Esophagus squamous epithelium (tissue), 4 donors: ENCODE measurements at regions not wholly inside any gene's neighbourhood (a gene's known extent, or its start where the extent isn't known, plus 50 kb on each side); places are given as distances from the start of the nearest gene placed in this dataset.

Source experiments
- CTCF ChIP-seq, 6 experiments: fragments of 450-650 bp in 4 of 6; fragments of 200-600 bp in 2 of 6; sonication (generic) in 2 of 6; IDR thresholded peaks; one replicate each; pipeline ENCODE4 v1.5.1; 2016 to 2019; ENCODE audit warnings: antibody characterized with exemption in 6 of 6, mild to moderate bottlenecking in 4 of 6, moderate library complexity in 4 of 6
- POLR2A ChIP-seq, 4 donors: fragments of 450-650 bp; IDR thresholded peaks; one replicate each; pipeline ENCODE4 v1.6.1; 2017; ENCODE audit warnings: antibody characterized with exemption in 4 of 4, mild to moderate bottlenecking in 4 of 4, moderate library complexity in 3 of 4

GRCh38 chr1:90206260-90206659 is 211.3 kb downstream of the ZNF326 start:
- no peak for TF ChIP-seq CTCF (IDR thresholded peaks at IDR 0.05)
- no peak for TF ChIP-seq POLR2A (IDR thresholded peaks at IDR 0.05)
